IMR-90 (cell line): ENCODE measurements at regions not wholly inside any gene's neighbourhood (a gene's known extent, or its start where the extent isn't known, plus 50 kb on each side); places are given as distances from the start of the nearest gene placed in this dataset.

Source experiments
- CTCF ChIP-seq: conservative IDR thresholded peaks from 2 replicates; pipeline ENCODE4 v1.5.1; 2012; ENCODE audit warnings: mild to moderate bottlenecking, low read depth, low read length, improper control_type of control experiment
- FOS ChIP-seq: fragments of 150-350 bp; IDR thresholded peaks from 2 replicates; pipeline ENCODE4 v1.6.1; 2016; ENCODE audit warnings: low read depth, low read length
- MAFK ChIP-seq: IDR thresholded peaks from 2 replicates; pipeline ENCODE4 v1.6.1; 2012; ENCODE audit warnings: low read depth, low read length, improper control_type of control experiment
- MAZ ChIP-seq: IDR thresholded peaks from 2 replicates; pipeline ENCODE4 v1.6.1; 2012; ENCODE audit warnings: low read depth, mild to moderate bottlenecking, low read length, improper control_type of control experiment, moderate library complexity, borderline replicate concordance
- MXI1 ChIP-seq: IDR thresholded peaks from 2 replicates; pipeline ENCODE4 v1.6.1; 2012; ENCODE audit warnings: low read depth, mild to moderate bottlenecking, low read length, moderate library complexity, borderline replicate concordance
- POLR2A ChIP-seq: IDR thresholded peaks from 2 replicates; pipeline ENCODE4 v1.6.1; 2012; ENCODE audit warnings: mild to moderate bottlenecking, low read depth, low read length
- RAD21 ChIP-seq: IDR thresholded peaks from 2 replicates; pipeline ENCODE4 v1.6.1; 2012; ENCODE audit warnings: low read length, improper control_type of control experiment
- RFX5 ChIP-seq: IDR thresholded peaks from 2 replicates; pipeline ENCODE4 v1.8.0; 2012; ENCODE audit warnings: low read depth, mild to moderate bottlenecking, low read length, moderate library complexity
- USF2 ChIP-seq: fragments of 150-350 bp; IDR thresholded peaks from 2 replicates; pipeline ENCODE4 v1.6.1; 2017; ENCODE audit warnings: mild to moderate bottlenecking, antibody characterized with exemption, low read length, low read depth
- TF ChIP-seq, protein P1 (sequence below): fragments of 150-350 bp; IDR thresholded peaks from 2 replicates; pipeline ENCODE4 v1.6.1; 2016; ENCODE audit warnings: low read depth, mild to moderate bottlenecking, low read length, moderate library complexity, borderline replicate concordance

DNA sequence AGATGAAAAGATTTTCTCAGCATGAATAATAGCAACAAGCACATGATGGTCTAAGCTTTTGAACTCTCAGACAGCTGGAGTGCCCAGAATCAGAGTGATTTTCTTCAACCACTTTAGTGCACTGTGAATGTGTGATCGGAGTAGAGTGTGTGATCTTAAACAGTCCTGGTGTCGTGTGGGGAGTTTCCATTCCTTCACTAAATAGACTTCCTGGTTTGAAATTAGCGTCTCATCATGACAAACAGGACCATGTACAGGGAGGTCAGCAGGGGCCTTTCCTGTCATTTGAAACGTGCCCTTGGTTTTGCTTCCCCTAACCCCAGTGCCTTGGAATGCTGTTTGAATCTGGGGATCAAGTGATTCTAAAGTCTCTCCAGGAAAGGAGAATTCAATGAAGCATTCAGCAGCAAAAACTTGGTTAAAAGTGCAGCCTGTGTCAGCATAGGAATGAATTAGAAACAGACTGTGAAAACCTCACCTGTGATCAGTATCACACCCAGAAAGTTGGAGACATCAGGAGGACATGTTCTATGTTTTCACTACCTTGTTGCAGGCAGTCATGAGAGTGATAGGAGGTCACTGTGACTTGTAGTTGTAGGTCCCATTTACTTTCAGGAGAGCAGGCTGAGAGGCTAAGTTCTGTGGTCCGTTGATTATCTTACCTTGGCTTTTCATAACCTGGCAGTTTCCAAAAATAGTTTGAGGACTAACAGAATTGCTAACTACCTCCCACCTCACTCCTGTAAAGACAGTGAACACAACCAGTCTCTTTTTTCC lies 400.3 kb downstream of the MTX2 start:
- TF ChIP-seq CTCF (no peak), MAFK (no peak), POLR2A (no peak), RFX5 (no peak), MAZ (no peak), FOS (no peak), RAD21 (no peak), MXI1 (no peak), USF2 (no peak)
- TF ChIP-seq, protein P1, sequence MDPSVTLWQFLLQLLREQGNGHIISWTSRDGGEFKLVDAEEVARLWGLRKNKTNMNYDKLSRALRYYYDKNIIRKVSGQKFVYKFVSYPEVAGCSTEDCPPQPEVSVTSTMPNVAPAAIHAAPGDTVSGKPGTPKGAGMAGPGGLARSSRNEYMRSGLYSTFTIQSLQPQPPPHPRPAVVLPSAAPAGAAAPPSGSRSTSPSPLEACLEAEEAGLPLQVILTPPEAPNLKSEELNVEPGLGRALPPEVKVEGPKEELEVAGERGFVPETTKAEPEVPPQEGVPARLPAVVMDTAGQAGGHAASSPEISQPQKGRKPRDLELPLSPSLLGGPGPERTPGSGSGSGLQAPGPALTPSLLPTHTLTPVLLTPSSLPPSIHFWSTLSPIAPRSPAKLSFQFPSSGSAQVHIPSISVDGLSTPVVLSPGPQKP: no peak
